ENCODE measurements at regions not wholly inside any gene's neighbourhood (a gene's known extent, or its start where the extent isn't known, plus 50 kb on each side); places are given as distances from the start of the nearest gene placed in this dataset.

DNA sequence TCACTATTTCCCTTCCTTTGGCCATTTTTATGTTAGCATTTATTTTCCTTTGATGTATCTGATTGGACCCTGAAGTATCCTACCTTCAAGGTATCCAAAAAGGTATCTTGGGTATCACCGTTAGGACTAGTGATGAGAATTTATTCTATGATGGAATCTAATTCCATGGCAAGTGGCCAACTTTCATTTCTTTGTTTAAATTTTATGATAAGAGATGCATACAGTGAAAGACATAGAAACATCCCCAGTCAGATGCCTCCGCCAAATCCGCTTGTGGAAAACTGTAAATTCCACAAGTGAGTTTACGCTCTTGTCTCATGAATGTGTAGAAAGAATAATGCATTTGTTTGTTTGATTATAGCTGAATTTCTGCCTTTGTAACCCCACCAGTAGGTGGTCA is 153.7 kb upstream of the NR2F2 start:
- ChIA-PET CTCF (no interaction called here), POLR2A (ENCODE audit: low non-redundant PET) (no interaction called here)
- no TSS peak for BruUV-seq (replicated peaks)
- H3K27me3 ChIP-seq (replicated peaks; ENCODE audit: insufficient read depth, low read depth, low read length, poor library complexity), result no peaks in the 10 kb centered on the region
- intact Hi-C loops (cut with micrococcal nuclease; ENCODE audit: unreplicated experiment), result no loop called here
- no peak overlapping the region for H3K27ac ChIP-seq (ENCODE audit: low read depth, low read length, poor library complexity, severe bottlenecking)
- TF ChIP-seq, protein P1, sequence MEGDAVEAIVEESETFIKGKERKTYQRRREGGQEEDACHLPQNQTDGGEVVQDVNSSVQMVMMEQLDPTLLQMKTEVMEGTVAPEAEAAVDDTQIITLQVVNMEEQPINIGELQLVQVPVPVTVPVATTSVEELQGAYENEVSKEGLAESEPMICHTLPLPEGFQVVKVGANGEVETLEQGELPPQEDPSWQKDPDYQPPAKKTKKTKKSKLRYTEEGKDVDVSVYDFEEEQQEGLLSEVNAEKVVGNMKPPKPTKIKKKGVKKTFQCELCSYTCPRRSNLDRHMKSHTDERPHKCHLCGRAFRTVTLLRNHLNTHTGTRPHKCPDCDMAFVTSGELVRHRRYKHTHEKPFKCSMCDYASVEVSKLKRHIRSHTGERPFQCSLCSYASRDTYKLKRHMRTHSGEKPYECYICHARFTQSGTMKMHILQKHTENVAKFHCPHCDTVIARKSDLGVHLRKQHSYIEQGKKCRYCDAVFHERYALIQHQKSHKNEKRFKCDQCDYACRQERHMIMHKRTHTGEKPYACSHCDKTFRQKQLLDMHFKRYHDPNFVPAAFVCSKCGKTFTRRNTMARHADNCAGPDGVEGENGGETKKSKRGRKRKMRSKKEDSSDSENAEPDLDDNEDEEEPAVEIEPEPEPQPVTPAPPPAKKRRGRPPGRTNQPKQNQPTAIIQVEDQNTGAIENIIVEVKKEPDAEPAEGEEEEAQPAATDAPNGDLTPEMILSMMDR (conservative IDR thresholded peaks at IDR 0.05; ENCODE audit: low read depth, low read length), result no peak
- TF ChIP-seq EZH2 (IDR thresholded peaks at IDR 0.05; ENCODE audit: borderline replicate concordance, low read depth, low read length, poor library complexity, severe bottlenecking), result no peak
- no peak overlapping the region for H3K4me3 ChIP-seq (ENCODE audit: low read depth, low read length, poor library complexity, severe bottlenecking)
- H3K36me3 ChIP-seq (ENCODE audit: insufficient read depth, low read length, poor library complexity, severe bottlenecking), result no peaks in the 10 kb centered on the region
- no peaks in the 10 kb centered on the region for H3K9me3 ChIP-seq (ENCODE audit: low read depth, low read length, poor library complexity, severe bottlenecking)
- H3K4me1 ChIP-seq (ENCODE audit: insufficient read depth, low read length, poor library complexity, severe bottlenecking), result peaks cover 3% of the 10 kb centered on the region
- no peak for DNase-seq (ENCODE audit: low spot score)

DNA sequence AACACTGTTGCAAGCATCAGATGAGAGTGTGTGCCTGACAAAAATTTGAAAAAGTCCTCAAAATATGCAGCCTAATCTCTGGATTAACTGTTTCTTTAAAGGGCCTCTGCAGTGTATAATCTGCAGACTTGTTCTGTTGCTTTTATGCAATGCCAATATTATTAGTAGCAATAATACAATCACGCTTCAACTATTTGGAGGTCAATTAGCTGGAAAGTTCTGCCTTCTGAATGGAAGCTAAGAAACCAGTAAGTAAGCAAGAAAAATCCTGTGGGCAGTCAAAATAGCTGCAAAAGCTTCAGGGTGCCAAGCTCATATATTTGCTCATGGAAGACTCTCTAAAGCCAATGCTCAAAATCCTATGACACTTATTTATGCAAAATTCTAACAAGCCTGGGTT is 153.2 kb upstream of the NR2F2 start:
- Histone ChIP-seq H3K9me3 (ENCODE audit: low read depth, low read length, poor library complexity, severe bottlenecking) (no peaks in the 10 kb centered on the region), H3K4me1 (ENCODE audit: insufficient read depth, low read length, poor library complexity, severe bottlenecking) (peaks cover 3% of the 10 kb centered on the region), H3K36me3 (ENCODE audit: insufficient read depth, low read length, poor library complexity, severe bottlenecking) (no peaks in the 10 kb centered on the region), H3K27me3 (replicated peaks; ENCODE audit: insufficient read depth, low read depth, low read length, poor library complexity) (no peaks in the 10 kb centered on the region), H3K4me3 (ENCODE audit: low read depth, low read length, poor library complexity, severe bottlenecking) (no peak overlapping the region), H3K27ac (ENCODE audit: low read depth, low read length, poor library complexity, severe bottlenecking) (no peak overlapping the region)
- BruUV-seq (replicated peaks), result no TSS peak
- ChIA-PET POLR2A (ENCODE audit: low non-redundant PET) (no interaction called here), CTCF (no interaction called here)
- TF ChIP-seq EZH2 (IDR thresholded peaks at IDR 0.05; ENCODE audit: borderline replicate concordance, low read depth, low read length, poor library complexity, severe bottlenecking), result no peak
- TF ChIP-seq, protein P1 (conservative IDR thresholded peaks at IDR 0.05; ENCODE audit: low read depth, low read length), result no peak
- intact Hi-C loops (cut with micrococcal nuclease; ENCODE audit: unreplicated experiment), result no loop called here
- no peak for DNase-seq (ENCODE audit: low spot score)

DNA sequence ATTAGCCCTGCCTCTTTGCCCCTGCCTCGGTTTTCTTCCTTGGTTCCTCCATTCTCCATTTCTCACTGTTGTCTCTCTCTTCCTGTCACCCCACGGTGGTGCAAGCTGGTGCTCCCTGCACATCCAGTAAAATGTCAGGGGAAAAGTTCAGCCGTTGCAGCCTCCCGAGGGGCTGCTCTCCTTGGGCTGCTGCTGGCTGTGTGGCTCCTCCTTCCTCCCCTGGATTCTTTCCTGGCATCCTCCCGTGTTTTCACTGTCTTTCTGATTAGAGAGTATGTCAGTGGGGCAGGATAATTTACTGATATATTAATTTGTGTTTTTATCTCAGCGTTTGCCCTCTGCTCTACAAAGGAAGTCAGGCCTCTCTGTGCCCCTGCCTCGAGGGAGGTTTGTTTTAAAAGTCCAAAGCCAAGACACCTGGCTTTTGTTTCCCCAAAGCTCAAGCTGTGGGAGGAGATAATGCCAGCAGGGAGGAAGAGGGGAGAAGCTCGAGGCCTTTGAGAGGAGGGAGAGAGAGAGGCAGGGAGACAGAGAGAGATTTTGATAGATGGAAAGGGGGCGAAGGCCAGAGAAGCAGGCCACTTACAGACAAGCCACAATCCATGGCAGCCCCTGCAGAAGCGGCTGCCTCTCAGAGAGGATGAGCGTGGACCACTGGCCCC is 150.3 kb upstream of the NR2F2 start:
- Histone ChIP-seq H3K27ac (ENCODE audit: low read depth, low read length, poor library complexity, severe bottlenecking) (no peak overlapping the region), H3K36me3 (ENCODE audit: insufficient read depth, low read length, poor library complexity, severe bottlenecking) (no peaks in the 10 kb centered on the region), H3K9me3 (ENCODE audit: low read depth, low read length, poor library complexity, severe bottlenecking) (no peaks in the 10 kb centered on the region), H3K4me1 (ENCODE audit: insufficient read depth, low read length, poor library complexity, severe bottlenecking) (peaks cover 3% of the 10 kb centered on the region), H3K27me3 (replicated peaks; ENCODE audit: insufficient read depth, low read depth, low read length, poor library complexity) (no peaks in the 10 kb centered on the region), H3K4me3 (ENCODE audit: low read depth, low read length, poor library complexity, severe bottlenecking) (no peak overlapping the region)
- ChIA-PET CTCF (no interaction called here), POLR2A (ENCODE audit: low non-redundant PET) (no interaction called here)
- intact Hi-C loops (cut with micrococcal nuclease; ENCODE audit: unreplicated experiment), result no loop called here
- DNase-seq (ENCODE audit: low spot score), result no peak
- TF ChIP-seq, protein P1 (conservative IDR thresholded peaks at IDR 0.05; ENCODE audit: low read depth, low read length), result no peak
- no peak for TF ChIP-seq EZH2 (IDR thresholded peaks at IDR 0.05; ENCODE audit: borderline replicate concordance, low read depth, low read length, poor library complexity, severe bottlenecking)
- no TSS peak for BruUV-seq (replicated peaks)
